GM12874 (cell line): ENCODE measurements at regions not wholly inside any gene's neighbourhood (a gene's known extent, or its start where the extent isn't known, plus 50 kb on each side); places are given as distances from the start of the nearest gene placed in this dataset.

Source experiments
- TF ChIP-seq, protein P1 (sequence below): IDR thresholded peaks from 2 replicates; pipeline ENCODE4 v1.5.1; 2011; ENCODE audit warnings: low read depth, mild to moderate bottlenecking, control low read depth, low read length, moderate library complexity; ENCODE audit not compliant: insufficient read depth

DNA sequence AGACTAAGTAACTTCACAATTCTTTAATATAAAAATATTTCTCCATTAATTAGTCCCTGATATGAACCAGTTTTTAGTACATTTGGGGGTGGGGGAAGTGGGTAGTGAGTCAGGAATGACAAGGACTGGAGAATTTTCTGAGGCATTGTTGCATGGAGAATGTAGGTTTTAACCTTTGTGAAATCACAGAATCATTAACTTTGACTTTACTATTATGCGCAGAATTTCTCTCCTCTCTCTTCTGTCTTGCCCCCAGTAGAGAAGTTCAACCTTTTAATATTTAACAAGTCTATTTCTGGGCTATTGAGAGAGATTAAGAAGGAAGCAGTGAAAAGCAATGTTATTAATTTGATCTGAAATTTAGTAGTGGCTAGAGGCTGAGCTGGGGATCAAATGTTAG, 597.0 kb downstream of the PCDH18 start:
- TF ChIP-seq, protein P1, sequence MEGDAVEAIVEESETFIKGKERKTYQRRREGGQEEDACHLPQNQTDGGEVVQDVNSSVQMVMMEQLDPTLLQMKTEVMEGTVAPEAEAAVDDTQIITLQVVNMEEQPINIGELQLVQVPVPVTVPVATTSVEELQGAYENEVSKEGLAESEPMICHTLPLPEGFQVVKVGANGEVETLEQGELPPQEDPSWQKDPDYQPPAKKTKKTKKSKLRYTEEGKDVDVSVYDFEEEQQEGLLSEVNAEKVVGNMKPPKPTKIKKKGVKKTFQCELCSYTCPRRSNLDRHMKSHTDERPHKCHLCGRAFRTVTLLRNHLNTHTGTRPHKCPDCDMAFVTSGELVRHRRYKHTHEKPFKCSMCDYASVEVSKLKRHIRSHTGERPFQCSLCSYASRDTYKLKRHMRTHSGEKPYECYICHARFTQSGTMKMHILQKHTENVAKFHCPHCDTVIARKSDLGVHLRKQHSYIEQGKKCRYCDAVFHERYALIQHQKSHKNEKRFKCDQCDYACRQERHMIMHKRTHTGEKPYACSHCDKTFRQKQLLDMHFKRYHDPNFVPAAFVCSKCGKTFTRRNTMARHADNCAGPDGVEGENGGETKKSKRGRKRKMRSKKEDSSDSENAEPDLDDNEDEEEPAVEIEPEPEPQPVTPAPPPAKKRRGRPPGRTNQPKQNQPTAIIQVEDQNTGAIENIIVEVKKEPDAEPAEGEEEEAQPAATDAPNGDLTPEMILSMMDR: no peak

DNA sequence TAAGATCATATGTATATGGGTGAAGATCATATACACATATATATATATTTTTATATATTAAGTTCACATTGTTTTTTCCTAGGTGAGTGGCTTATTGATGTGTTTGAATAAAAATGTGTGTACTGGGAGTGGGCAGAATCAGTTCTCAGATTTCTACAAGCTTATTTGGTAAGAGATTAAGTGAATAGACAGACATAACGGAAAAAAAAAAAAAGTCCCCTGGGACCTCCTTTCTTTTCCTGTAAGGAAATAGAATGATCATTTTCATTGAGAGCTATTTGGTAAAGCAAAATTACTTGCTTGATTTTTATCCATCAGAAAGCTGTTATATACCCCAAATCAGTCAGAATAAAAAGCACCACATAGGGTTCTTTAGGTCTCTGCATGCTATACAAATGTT, 597.7 kb downstream of the PCDH18 start:
- TF ChIP-seq, protein P1: no peak

DNA sequence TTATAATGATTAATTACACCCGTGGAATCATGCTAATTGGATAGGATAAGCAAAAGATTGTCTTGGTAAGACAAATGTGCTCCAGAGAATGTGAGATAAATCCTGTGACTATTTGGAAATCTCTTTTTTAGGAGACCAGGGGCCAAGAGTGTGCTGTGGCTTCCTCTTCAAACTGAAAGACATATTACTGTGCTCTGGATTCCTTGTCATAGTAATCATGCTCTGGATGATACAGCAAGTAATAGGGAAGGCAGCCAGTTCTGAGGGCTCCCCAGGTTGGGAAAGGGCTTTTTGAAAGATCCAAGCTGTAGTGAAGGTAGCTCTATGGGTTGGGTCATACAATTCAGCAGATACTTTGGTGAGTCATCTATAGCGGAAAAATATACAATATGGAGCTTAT, 600.5 kb downstream of the PCDH18 start:
- TF ChIP-seq, protein P1: no peak

DNA sequence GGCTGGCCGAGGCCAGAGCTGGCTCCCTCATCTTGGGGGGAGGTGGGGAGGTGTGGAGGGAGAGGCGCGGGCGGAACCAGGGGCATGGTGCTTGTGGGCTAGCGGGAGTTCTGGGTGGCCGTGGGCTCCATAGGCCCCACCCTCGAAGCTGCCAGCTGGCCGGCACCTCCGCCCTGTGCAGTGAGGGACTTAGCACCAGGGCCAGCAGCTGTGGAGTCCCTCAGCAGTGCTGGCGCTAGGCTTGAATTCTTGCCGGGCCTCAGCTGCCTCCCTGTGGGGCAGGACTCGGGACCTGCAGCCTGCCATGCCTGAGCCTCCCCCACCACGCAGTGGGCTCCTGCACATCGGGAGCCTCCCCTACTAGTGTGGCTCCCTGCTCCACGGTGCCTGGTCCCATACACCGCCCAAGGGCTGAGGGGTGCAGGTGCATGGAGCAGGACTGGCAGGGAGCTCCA, 603.3 kb downstream of the PCDH18 start:
- TF ChIP-seq, protein P1: no peak

DNA sequence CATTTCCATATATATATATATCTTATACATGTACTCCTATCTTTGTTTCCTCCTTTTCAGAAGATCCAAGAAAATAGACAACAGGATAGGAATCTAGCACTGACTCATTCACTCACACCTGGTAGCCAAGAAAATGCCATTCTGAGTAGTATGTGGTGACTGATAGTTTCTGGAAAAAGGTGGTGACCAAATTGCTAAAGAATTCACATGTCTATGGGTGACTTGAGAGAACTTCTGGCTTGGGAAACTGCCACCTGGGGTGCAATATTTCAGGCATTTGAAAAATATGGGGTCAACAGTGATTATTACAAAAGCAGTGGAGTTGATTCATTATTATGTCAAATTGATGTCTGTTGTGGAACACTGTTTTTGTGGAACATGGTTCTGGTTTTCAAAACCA, 605.1 kb downstream of the PCDH18 start:
- TF ChIP-seq, protein P1: no peak

DNA sequence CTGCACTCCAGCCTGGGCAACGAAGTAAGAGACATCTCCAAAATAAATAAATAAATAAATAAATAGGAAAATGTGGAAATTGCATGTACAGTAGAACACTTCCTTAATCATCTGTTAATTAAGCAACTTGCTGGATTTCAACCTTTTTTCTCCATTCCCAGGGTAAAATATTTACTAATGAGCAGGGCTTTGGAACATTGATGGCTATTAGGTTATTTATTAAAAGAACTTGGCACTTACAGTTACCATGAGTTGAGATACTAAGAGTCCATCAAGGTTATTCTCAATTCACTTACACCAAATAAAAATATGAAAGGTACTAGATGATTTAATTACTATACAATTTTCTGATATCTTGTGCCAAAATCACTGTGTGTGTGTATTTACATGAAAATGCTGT, 607.1 kb downstream of the PCDH18 start:
- TF ChIP-seq, protein P1: no peak

DNA sequence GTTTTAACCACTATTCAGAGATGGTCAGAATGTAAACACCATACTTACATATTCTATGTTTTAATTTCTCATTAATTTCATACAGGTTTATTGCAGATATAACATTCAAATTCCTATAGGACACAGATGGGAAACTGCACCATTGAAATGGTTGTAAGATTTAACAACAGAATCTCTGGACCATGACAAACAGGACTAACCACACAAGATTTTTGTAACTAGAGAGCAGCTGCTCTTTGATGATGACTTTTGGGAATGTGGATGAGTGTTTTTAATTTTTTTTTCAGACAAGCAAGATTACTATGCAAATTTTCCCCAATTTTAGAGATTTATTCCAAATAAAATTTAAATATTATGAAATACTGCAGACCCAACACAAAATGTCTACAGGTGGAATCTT, 610.2 kb downstream of the PCDH18 start:
- TF ChIP-seq, protein P1: no peak

DNA sequence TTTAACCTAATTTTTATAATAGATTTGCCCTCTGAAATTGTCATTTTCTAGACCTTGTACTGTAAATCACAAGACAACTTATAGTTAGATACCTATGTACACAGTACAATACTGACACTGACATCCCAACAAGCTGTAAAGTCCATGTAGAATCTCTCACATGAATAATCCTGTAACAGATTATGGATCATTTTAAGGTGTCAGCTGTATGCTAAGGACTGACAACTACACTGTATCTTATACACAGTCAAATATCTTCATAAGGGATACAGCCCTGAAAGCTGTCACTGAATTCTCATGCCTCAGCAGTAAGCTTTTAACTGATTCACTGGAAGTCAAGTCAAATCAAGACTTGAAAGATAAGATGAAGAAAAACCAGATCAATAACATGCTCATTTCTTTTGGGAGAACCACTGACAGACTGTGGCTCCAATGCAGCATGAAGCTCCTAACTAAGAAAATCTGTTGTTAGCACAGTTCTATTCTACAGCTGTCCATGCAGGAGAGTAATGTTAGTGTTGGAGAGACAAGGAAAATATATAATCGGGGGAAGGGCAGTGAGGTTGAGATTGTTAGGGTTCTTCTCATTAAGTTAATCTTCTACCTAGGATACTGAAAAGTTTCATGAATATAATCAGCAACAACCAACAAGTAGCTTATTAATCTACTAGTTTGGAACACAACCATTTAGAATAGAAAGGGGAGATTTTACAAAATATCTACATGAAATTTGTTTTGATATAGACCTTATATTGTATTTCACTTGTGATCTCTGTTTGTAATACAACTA, 612.0 kb downstream of the PCDH18 start:
- TF ChIP-seq, protein P1: no peak
